Caco-2 (cell line): ENCODE measurements at regions not wholly inside any gene's neighbourhood (a gene's known extent, or its start where the extent isn't known, plus 50 kb on each side); places are given as distances from the start of the nearest gene placed in this dataset.

Experiments
- BruUV-seq: library from RNA; stranded (reverse); fragments of 400-500 nt; replicated peaks from 2 replicates; lab custom pipeline; 2021; lab: Mats Ljungman, UMichigan
- CTCF ChIA-PET: fragments of 300-600 bp; sonication (Branson Sonifier 250); formaldehyde crosslinking; loops from one replicate; lab custom pipeline; 2022; ENCODE audit warnings: antibody characterized with exemption; lab: Charles Lee
- POLR2A ChIA-PET: fragments of 300-600 bp; sonication (Branson Sonifier 250); formaldehyde crosslinking; loops from one replicate; lab custom pipeline; 2022; ENCODE audit warnings: antibody characterized with exemption; lab: Charles Lee
- DNase-seq, 2 experiments: peaks; one replicate each; pipeline versions ENCODE4 v3.0.0 to v3.0.0-alpha.2; 2020 to 2022
- H3K27me3 ChIP-seq: replicated peaks from 2 replicates; pipeline ENCODE4 v1.6.0; 2011; ENCODE audit warnings: low read length; ENCODE audit not compliant: control insufficient read depth, insufficient read depth
- H3K36me3 ChIP-seq: 2 replicates; pipeline ENCODE4 v1.5.1; 2011; ENCODE audit warnings: low read length; ENCODE audit not compliant: control insufficient read depth, insufficient read depth
- H3K4me1 ChIP-seq: fragments of 250-450 bp; sonication (Bioruptor Pico); 2 replicates; pipeline ENCODE4 v1.5.1; 2020; ENCODE audit warnings: mild to moderate bottlenecking
- H3K4me3 ChIP-seq: 2 replicates; pipeline ENCODE4 v1.5.1; 2011; ENCODE audit warnings: low read depth, mild to moderate bottlenecking, control low read depth, low read length
- H3K9me3 ChIP-seq: fragments of 250-450 bp; sonication (Bioruptor Pico); 2 replicates; pipeline ENCODE4 v1.5.1; 2020; ENCODE audit warnings: mild to moderate bottlenecking, moderate library complexity
- H3K27ac Mint-ChIP-seq: one replicate; pipeline ENCODE4 v1.8.0; 2022; ENCODE audit warnings: mixed read lengths; ENCODE audit not compliant: unreplicated experiment
- H3K27me3 Mint-ChIP-seq: one replicate; pipeline ENCODE4 v1.8.0; 2022; ENCODE audit warnings: mixed read lengths; ENCODE audit not compliant: insufficient read depth, unreplicated experiment
- H3K36me3 Mint-ChIP-seq: one replicate; pipeline ENCODE4 v1.8.0; 2022; ENCODE audit warnings: mild to moderate bottlenecking, mixed read lengths; ENCODE audit not compliant: insufficient read depth, unreplicated experiment
- H3K4me1 Mint-ChIP-seq: one replicate; pipeline ENCODE4 v1.8.0; 2022; ENCODE audit warnings: low read depth, mixed read lengths; ENCODE audit not compliant: unreplicated experiment
- H3K4me3 Mint-ChIP-seq: one replicate; pipeline ENCODE4 v1.8.0; 2022; ENCODE audit warnings: mild to moderate bottlenecking, moderate library complexity, mixed read lengths; ENCODE audit not compliant: unreplicated experiment
- H3K9me3 Mint-ChIP-seq: one replicate; pipeline ENCODE4 v1.8.0; 2022; ENCODE audit warnings: mixed read lengths; ENCODE audit not compliant: unreplicated experiment
- intact Hi-C: fragments of 100-400 bp; cut with micrococcal nuclease; formaldehyde crosslinking; loops from one replicate; pipeline ENCODE4 v1.10.0; 2022; ENCODE audit not compliant: unreplicated experiment
- TF ChIP-seq, protein P1 (sequence below), 2 experiments: fragments of 200-600 bp in 1 of 2; IDR thresholded peaks; 1 replicate in 1 of 2; 2 replicates in 1 of 2; pipeline versions ENCODE4 v1.5.1 to v1.8.0; 2011 to 2022; ENCODE audit warnings: antibody characterized with exemption in 1 of 2, control low read depth in 1 of 2, inconsistent platforms in 1 of 2, low read depth in 1 of 2, low read length in 1 of 2, mild to moderate bottlenecking in 1 of 2, moderate library complexity in 1 of 2; ENCODE audit not compliant: insufficient read depth in 1 of 2, severe bottlenecking in 1 of 2, unreplicated experiment in 1 of 2

DNA sequence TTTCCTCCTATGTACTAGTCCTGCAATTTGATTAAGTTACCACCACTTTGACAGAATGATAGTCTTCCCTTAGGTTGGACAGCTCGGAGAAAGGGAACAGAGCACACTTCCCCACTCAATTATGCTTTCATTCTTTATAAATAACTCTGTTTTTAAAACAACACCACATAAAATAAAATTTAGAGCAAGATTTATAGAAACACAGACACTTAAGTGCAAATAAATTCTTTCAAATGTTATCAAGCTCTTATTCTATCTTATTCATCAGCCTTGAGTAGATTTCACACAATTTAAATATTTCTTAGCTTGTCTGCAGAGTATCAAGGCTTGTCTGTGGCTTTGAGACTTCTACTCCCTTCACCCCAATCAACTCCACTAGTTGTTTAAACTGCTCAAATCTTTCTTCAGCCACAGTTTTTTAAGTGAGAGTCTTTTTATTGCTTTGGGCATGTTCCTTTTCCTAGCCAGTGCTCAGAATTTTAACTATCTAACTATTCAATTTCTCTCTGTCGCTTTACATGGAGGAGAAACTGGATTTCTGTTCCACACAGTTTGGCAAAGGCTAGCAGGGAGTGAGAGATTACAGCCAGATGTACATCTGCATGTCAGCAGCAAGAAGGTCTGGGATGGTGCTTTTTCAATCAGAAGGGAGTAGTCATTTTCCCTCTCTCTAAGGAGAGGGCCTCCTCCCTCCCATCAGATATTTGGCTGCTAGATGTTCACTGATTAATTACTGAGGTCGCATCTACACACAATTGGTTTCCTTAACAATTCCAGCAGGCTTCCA, 53.1 kb upstream of the PLAC1 start:
- no peak for DNase-seq
- Histone ChIP-seq H3K27me3 (no peaks in the 10 kb centered on the region), H3K4me3 (no peak overlapping the region), H3K36me3 (no peaks in the 10 kb centered on the region), H3K9me3 (no peaks in the 10 kb centered on the region), H3K4me1 (no peaks in the 10 kb centered on the region)
- TF ChIP-seq, protein P1, sequence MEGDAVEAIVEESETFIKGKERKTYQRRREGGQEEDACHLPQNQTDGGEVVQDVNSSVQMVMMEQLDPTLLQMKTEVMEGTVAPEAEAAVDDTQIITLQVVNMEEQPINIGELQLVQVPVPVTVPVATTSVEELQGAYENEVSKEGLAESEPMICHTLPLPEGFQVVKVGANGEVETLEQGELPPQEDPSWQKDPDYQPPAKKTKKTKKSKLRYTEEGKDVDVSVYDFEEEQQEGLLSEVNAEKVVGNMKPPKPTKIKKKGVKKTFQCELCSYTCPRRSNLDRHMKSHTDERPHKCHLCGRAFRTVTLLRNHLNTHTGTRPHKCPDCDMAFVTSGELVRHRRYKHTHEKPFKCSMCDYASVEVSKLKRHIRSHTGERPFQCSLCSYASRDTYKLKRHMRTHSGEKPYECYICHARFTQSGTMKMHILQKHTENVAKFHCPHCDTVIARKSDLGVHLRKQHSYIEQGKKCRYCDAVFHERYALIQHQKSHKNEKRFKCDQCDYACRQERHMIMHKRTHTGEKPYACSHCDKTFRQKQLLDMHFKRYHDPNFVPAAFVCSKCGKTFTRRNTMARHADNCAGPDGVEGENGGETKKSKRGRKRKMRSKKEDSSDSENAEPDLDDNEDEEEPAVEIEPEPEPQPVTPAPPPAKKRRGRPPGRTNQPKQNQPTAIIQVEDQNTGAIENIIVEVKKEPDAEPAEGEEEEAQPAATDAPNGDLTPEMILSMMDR (IDR thresholded peaks at IDR 0.05; ENCODE audit: insufficient read depth in 1 of 2, low read depth in 1 of 2, low read length in 1 of 2, severe bottlenecking in 1 of 2, unreplicated experiment in 1 of 2): no peak
- H3K27ac Mint-ChIP-seq: no peak overlapping the region
- ChIA-PET POLR2A (no interaction called here), CTCF (no interaction called here)
- intact Hi-C loops: no loop called here
- no peaks in the 10 kb centered on the region for H3K36me3 Mint-ChIP-seq
- H3K4me1 Mint-ChIP-seq: peaks cover 6% of the 10 kb centered on the region
- H3K27me3 Mint-ChIP-seq: no peaks in the 10 kb centered on the region
- H3K9me3 Mint-ChIP-seq: no peaks in the 10 kb centered on the region
- no peak overlapping the region for H3K4me3 Mint-ChIP-seq
- no TSS peak for BruUV-seq
